Body of pancreas (tissue), 4 donors: ENCODE measurements at regions not wholly inside any gene's neighbourhood (a gene's known extent, or its start where the extent isn't known, plus 50 kb on each side); places are given as distances from the start of the nearest gene placed in this dataset.
A peak's percentile ranks its signal among the peaks of the same experiment; 100 is the strongest.

Experiments
- ATAC-seq: fragments of 150-250 bp; one replicate; pipeline ENCODE4 v1.9.1; 2016
- DNase-seq, 4 donors: peaks; one replicate each; pipeline ENCODE4 v3.0.0-alpha.2; 2019
- H3K27ac ChIP-seq, 4 donors: fragments of 200-600 bp; sonication (generic); 1 replicate in 3 of 4; 2 replicates in 1 of 4; pipeline versions ENCODE4 v1.5.1 to v1.6.1; 2016 to 2019; ENCODE audit warnings: mild to moderate bottlenecking in 1 of 4, mixed read lengths in 1 of 4, moderate library complexity in 1 of 4
- H3K27me3 ChIP-seq, 2 donors: fragments of 200-600 bp; sonication (generic); one replicate each; pipeline ENCODE4 v1.6.0; 2016; ENCODE audit warnings: mild to moderate bottlenecking in 1 of 2
- H3K36me3 ChIP-seq, 2 donors: fragments of 200-600 bp; sonication (generic); replicated peaks in 1 of 2; 2 replicates each; pipeline ENCODE4 v1.5.1; 2016; ENCODE audit warnings: low read depth in 2 of 2; ENCODE audit not compliant: insufficient read depth in 1 of 2
- H3K4me1 ChIP-seq: fragments of 200-600 bp; sonication (generic); one replicate; pipeline ENCODE4 v1.6.0; 2016
- H3K4me3 ChIP-seq, 2 donors: fragments of 200-600 bp; sonication (generic); 1 replicate in 1 of 2; 2 replicates in 1 of 2; pipeline ENCODE4 v1.5.1; 2016 to 2019
- H3K9me3 ChIP-seq, 3 donors: fragments of 200-600 bp; sonication (generic); 1 replicate in 2 of 3; 2 replicates in 1 of 3; pipeline ENCODE4 v1.5.1; 2016
- CTCF ChIP-seq, 7 experiments: fragments of 450-650 bp in 4 of 7; fragments of 200-600 bp in 3 of 7; sonication (generic) in 3 of 7; IDR thresholded peaks; one replicate each; pipeline ENCODE4 v1.5.1; 2016 to 2019; ENCODE audit warnings: antibody characterized with exemption in 7 of 7
- POLR2A ChIP-seq, 3 donors: fragments of 450-650 bp; IDR thresholded peaks; one replicate each; pipeline ENCODE4 v1.6.1; 2016; ENCODE audit warnings: antibody characterized with exemption in 3 of 3, mild to moderate bottlenecking in 2 of 3
- WGBS, 2 donors: methylation state at CpG; one replicate each; pipeline ENCODE4 v1.1.5; 2017; 5-methylcytosine and 5-hydroxymethylcytosine counted together
- intact Hi-C: fragments of 100-400 bp; cut with DNase I; formaldehyde crosslinking; loops from one replicate; pipeline ENCODE4 v1.15.1; 2023

DNA sequence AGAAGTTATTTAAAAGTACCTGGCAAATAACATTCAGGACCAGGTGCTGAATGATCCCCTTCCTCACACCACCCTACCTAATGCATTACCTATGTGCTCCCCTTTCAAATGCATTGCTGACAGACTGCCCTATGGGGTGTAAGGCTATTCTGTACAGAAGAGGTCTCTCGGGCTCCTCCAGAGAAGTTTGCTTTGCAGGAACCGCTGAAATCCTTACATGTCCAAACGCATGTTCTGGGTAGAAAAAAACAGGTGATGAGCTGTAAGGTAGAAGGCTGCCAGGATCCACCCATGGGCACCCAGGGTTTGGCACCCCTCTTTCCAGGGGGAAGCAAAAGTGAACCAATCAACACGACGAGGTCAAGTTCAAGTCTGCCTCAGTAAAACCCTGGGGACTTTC lies 58.3 kb upstream of the TARBP1 start:
- no peak for TF ChIP-seq POLR2A (IDR thresholded peaks at IDR 0.05)
- no peak for TF ChIP-seq CTCF (IDR thresholded peaks at IDR 0.05)
- ATAC-seq: no peak
- Histone ChIP-seq H3K27me3 (no peaks in the 10 kb centered on the region), H3K27ac (peak overlapping the region; percentile 90 to 99 (median 96)), H3K36me3 (no peaks in the 10 kb centered on the region), H3K4me3 (no peak overlapping the region), H3K9me3 (no peaks in the 10 kb centered on the region), H3K4me1 (peaks cover 75% of the 10 kb centered on the region)
- 85 to 88% methylated on average over 5 of the region's 5 CpGs for whole genome bisulfite sequencing, 2 donors
- intact Hi-C loops: no loop called here
- DNase-seq: no peak

GRCh38 chr1:234536741-234537140 lies 57.8 kb upstream of the TARBP1 start:
- H3K9me3 ChIP-seq: no peaks in the 10 kb centered on the region
- H3K4me3 ChIP-seq: no peak overlapping the region
- TF ChIP-seq POLR2A (IDR thresholded peaks at IDR 0.05): no peak
- TF ChIP-seq CTCF (IDR thresholded peaks at IDR 0.05): no peak
- H3K36me3 ChIP-seq: no peaks in the 10 kb centered on the region
- H3K4me1 ChIP-seq: peaks cover 78% of the 10 kb centered on the region
- DNase-seq (no peak), ATAC-seq (no peak)
- intact Hi-C loops: no loop called here
- WGBS, 2 donors: 54 to 58% methylated on average over 12 of the region's 12 CpGs
- peak overlapping the region; percentile 90 to 99 (median 96) for H3K27ac ChIP-seq
- no peaks in the 10 kb centered on the region for H3K27me3 ChIP-seq

DNA sequence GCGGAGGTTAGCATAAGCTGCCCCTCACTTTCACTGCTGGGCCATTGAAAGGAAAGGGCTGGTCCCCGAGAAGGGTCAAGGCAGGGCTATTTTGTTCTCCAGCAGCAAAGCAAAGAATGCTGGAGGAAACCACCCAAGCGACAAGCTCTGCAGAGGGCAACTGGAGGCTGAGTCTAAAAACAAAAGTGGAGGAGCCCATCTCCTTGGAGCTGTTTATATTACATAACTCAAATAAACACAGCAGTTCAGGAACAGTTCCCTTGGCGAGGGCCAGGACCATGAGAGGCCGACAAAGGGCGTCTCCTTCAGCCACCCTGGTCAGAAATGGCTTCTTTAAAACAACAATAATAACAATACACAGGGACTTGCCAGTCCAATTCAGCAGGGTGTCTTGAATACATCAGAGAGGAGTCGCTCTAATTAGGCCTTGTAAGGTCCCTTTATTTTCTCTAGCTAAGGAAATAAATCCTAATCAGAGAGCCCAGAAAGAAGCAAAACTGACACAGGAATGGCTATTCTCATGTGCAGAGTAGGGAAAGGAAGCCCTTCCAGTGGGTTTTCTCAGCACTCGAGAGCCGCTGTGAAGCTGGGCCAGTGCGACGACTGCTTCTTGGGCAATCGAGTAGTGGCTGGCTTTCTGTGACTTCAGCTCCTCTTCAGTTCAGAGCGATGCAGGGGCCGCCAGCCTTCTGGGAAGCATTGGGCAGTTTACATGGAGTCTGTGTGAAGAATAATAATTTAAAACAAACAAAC lies 57.0 kb upstream of the TARBP1 start:
- H3K4me1 ChIP-seq: peaks cover 86% of the 10 kb centered on the region
- peak; percentile 65 to 73 (median 70) for DNase-seq
- no peak overlapping the region for H3K4me3 ChIP-seq

GRCh38 chr1:234535218-234535617 lies 56.2 kb upstream of the TARBP1 start:
- Histone ChIP-seq H3K36me3 (no peaks in the 10 kb centered on the region), H3K4me1 (peaks cover 92% of the 10 kb centered on the region), H3K27me3 (no peaks in the 10 kb centered on the region), H3K4me3 (no peak overlapping the region), H3K27ac (peak overlapping the region; percentile 90 to 99 (median 96)), H3K9me3 (no peaks in the 10 kb centered on the region)
- 66 to 76% methylated on average over 7 of the region's 7 CpGs for WGBS, 2 donors
- TF ChIP-seq CTCF (IDR thresholded peaks at IDR 0.05) (no peak), POLR2A (IDR thresholded peaks at IDR 0.05) (no peak)
- ATAC-seq (no peak), DNase-seq (no peak)
- intact Hi-C loops: no loop called here

More for the DNA sequence above, 57.0 kb upstream of the TARBP1 start:
- WGBS, 2 donors: 66 to 77% methylated on average over 14 of the region's 14 CpGs
- peak overlapping the region; percentile 90 to 99 (median 96) for H3K27ac ChIP-seq
- H3K9me3 ChIP-seq: no peaks in the 10 kb centered on the region
- intact Hi-C loops: no loop called here
- H3K27me3 ChIP-seq: no peaks in the 10 kb centered on the region
- no peaks in the 10 kb centered on the region for H3K36me3 ChIP-seq
- TF ChIP-seq CTCF (IDR thresholded peaks at IDR 0.05): no peak
- TF ChIP-seq POLR2A (IDR thresholded peaks at IDR 0.05): peak in 1 of 3 donors; percentile 14
- ATAC-seq: no peak
